GM23248 (cell line): ENCODE measurements at regions not wholly inside any gene's neighbourhood (a gene's known extent, or its start where the extent isn't known, plus 50 kb on each side); places are given as distances from the start of the nearest gene placed in this dataset.

Source experiments
- EZH2 ChIP-seq: fragments of 200-600 bp; sonication (generic); IDR thresholded peaks from 2 replicates; pipeline ENCODE4 v1.6.1; 2018; ENCODE audit warnings: antibody characterized with exemption, mild to moderate bottlenecking; ENCODE audit not compliant: insufficient read depth, poor library complexity, severe bottlenecking
- EZH2phosphoT487 ChIP-seq: fragments of 200-600 bp; sonication (generic); IDR thresholded peaks from 2 replicates; pipeline ENCODE4 v1.6.1; 2018; ENCODE audit warnings: antibody characterized with exemption, moderate library complexity, mild to moderate bottlenecking, low read depth; ENCODE audit not compliant: insufficient read depth

- TF ChIP-seq EZH2 (no peak), EZH2phosphoT487 (no peak)
These were observed 125.9 kb upstream of the CD93 start for GRCh38 chr20:23212011-23212410.
